Activated naive CD4-positive, alpha-beta T cell treated with anti-CD3 and anti-CD28 coated beads, Interleukin-2, amount 10 ng/mL, durations not matched to agents 7 days and 5 days (primary cell): ENCODE measurements at regions not wholly inside any gene's neighbourhood (a gene's known extent, or its start where the extent isn't known, plus 50 kb on each side); places are given as distances from the start of the nearest gene placed in this dataset.

Experiments used
- CTCF ChIA-PET: fragments of 350-600 bp; sonication (Branson Sonifier 250); formaldehyde crosslinking; loops from one replicate; lab custom pipeline; 2021; ENCODE audit warnings: antibody characterized with exemption; lab: Charles Lee
- DNase-seq: peaks from one replicate; pipeline ENCODE4 v3.0.0-alpha.2; 2020
- H3K27ac Mint-ChIP-seq: one replicate; pipeline ENCODE4 v1.8.0; 2021; ENCODE audit warnings: mild to moderate bottlenecking, moderate library complexity, mixed read lengths
- H3K27me3 Mint-ChIP-seq: one replicate; pipeline ENCODE4 v1.8.0; 2021; ENCODE audit warnings: mild to moderate bottlenecking, mixed read lengths
- H3K36me3 Mint-ChIP-seq: one replicate; pipeline ENCODE4 v1.8.0; 2021; ENCODE audit warnings: mixed read lengths
- H3K4me1 Mint-ChIP-seq: one replicate; pipeline ENCODE4 v1.8.0; 2021; ENCODE audit warnings: mixed read lengths
- H3K4me3 Mint-ChIP-seq: one replicate; pipeline ENCODE4 v1.8.0; 2021; ENCODE audit warnings: mild to moderate bottlenecking, moderate library complexity, mixed read lengths
- H3K9me3 Mint-ChIP-seq: one replicate; pipeline ENCODE4 v1.8.0; 2021; ENCODE audit warnings: mixed read lengths

GRCh38 chr6:11398451-11399326 is 138.9 kb upstream of the TMEM170B start:
- Mint-ChIP-seq H3K36me3 (peaks cover 3% of the 10 kb centered on the region), H3K4me3 (no peak overlapping the region), H3K9me3 (peaks cover 2% of the 10 kb centered on the region), H3K4me1 (no peaks in the 10 kb centered on the region), H3K27me3 (peaks cover 17% of the 10 kb centered on the region), H3K27ac (no peak overlapping the region)
- no peak for DNase-seq
- CTCF ChIA-PET: no interaction called here

DNA sequence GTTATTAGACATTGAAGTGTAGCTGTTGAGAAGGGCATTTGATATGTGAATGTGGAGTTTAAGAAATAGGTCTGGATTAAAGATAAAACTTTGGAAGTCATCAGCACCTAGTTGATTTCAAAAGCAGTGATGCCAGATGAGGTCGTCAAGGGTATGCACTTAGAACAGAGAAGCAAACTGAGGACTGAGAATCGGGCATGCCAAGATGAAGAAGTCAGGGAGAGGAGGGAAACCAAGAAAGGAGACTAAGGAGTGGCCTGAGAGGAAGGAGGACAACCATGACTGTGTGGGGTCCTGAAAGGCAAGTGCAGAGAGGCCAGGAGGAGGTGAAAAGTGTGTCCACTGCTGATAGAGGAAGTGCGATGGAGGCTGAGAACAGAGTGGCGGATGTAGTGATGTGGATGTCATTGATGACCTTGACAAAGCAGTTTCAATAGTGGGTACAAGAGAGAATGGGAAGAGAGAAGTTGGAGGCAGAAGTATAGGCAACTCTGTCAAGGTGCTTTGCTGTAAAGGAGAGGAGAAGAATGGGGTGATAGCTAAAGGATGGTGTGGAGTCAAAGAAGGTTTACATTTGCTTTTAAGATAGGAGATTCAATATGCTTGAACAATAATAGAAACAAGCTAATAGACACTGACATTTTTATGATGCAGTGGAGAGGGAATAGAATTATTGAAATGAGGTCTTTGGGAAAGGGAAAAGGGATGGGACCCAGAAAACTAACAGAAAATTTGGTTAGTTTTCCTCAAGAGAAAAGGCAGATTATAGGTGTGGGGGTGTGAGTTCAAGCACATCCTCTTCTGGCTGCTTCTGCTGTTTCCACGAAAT is 139.7 kb upstream of the TMEM170B start:
- no peak for DNase-seq
- H3K9me3 Mint-ChIP-seq: peaks cover 2% of the 10 kb centered on the region
- H3K4me1 Mint-ChIP-seq: peaks cover 4% of the 10 kb centered on the region
- peaks cover 22% of the 10 kb centered on the region for H3K27me3 Mint-ChIP-seq
- CTCF ChIA-PET: no interaction called here
- H3K4me3 Mint-ChIP-seq: no peak overlapping the region
- H3K27ac Mint-ChIP-seq: no peak overlapping the region
- H3K36me3 Mint-ChIP-seq: peaks cover 3% of the 10 kb centered on the region

GRCh38 chr6:11396860-11397259 is 140.7 kb upstream of the TMEM170B start:
- CTCF ChIA-PET: no interaction called here
- Mint-ChIP-seq H3K4me1 (peaks cover 5% of the 10 kb centered on the region), H3K27me3 (peaks cover 24% of the 10 kb centered on the region), H3K36me3 (peaks cover 3% of the 10 kb centered on the region), H3K4me3 (no peak overlapping the region), H3K27ac (no peak overlapping the region), H3K9me3 (peaks cover 5% of the 10 kb centered on the region)
- DNase-seq: no peak

GRCh38 chr6:11393713-11394627 is 143.6 kb upstream of the TMEM170B start:
- Mint-ChIP-seq H3K36me3 (peaks cover 3% of the 10 kb centered on the region), H3K9me3 (peaks cover 5% of the 10 kb centered on the region), H3K4me1 (peaks cover 5% of the 10 kb centered on the region), H3K27me3 (peaks cover 24% of the 10 kb centered on the region), H3K27ac (no peak overlapping the region), H3K4me3 (no peak overlapping the region)
- CTCF ChIA-PET: interaction anchor here (1.2 kb wide), 1 partner anchor 13 kb away, joined by 3 read pairs; no protein-coding TSS in a partner anchor
- DNase-seq: no peak

GRCh38 chr6:11392778-11393507 is 144.6 kb upstream of the TMEM170B start:
- DNase-seq: no peak
- peaks cover 24% of the 10 kb centered on the region for H3K27me3 Mint-ChIP-seq
- CTCF ChIA-PET: no interaction called here
- peaks cover 5% of the 10 kb centered on the region for H3K4me1 Mint-ChIP-seq
- peaks cover 5% of the 10 kb centered on the region for H3K9me3 Mint-ChIP-seq
- H3K27ac Mint-ChIP-seq: peak overlapping the region; percentile 35
- H3K36me3 Mint-ChIP-seq: peaks cover 3% of the 10 kb centered on the region
- no peak overlapping the region for H3K4me3 Mint-ChIP-seq

- H3K4me1 Mint-ChIP-seq: peaks cover 5% of the 10 kb centered on the region
- H3K36me3 Mint-ChIP-seq: peaks cover 3% of the 10 kb centered on the region
- H3K9me3 Mint-ChIP-seq: peaks cover 5% of the 10 kb centered on the region
- H3K27me3 Mint-ChIP-seq: peaks cover 19% of the 10 kb centered on the region
- CTCF ChIA-PET: interaction anchor here (1.3 kb wide), 1 partner anchor 9 kb away, joined by 3 read pairs; no protein-coding TSS in a partner anchor
- no peak overlapping the region for H3K27ac Mint-ChIP-seq
- DNase-seq: no peak
- H3K4me3 Mint-ChIP-seq: no peak overlapping the region
These were observed 145.4 kb upstream of the TMEM170B start for GRCh38 chr6:11391934-11392777.

- CTCF ChIA-PET: interaction anchor here (0.9 kb wide), 1 partner anchor 11 kb away, joined by 3 read pairs; no protein-coding TSS in a partner anchor
- Mint-ChIP-seq H3K36me3 (peaks cover 4% of the 10 kb centered on the region), H3K9me3 (peaks cover 4% of the 10 kb centered on the region), H3K4me1 (peaks cover 23% of the 10 kb centered on the region), H3K4me3 (no peak overlapping the region), H3K27ac (no peak overlapping the region), H3K27me3 (peaks cover 12% of the 10 kb centered on the region)
- DNase-seq: no peak
These were observed 147.6 kb upstream of the TMEM170B start for GRCh38 chr6:11389977-11390376.

DNA sequence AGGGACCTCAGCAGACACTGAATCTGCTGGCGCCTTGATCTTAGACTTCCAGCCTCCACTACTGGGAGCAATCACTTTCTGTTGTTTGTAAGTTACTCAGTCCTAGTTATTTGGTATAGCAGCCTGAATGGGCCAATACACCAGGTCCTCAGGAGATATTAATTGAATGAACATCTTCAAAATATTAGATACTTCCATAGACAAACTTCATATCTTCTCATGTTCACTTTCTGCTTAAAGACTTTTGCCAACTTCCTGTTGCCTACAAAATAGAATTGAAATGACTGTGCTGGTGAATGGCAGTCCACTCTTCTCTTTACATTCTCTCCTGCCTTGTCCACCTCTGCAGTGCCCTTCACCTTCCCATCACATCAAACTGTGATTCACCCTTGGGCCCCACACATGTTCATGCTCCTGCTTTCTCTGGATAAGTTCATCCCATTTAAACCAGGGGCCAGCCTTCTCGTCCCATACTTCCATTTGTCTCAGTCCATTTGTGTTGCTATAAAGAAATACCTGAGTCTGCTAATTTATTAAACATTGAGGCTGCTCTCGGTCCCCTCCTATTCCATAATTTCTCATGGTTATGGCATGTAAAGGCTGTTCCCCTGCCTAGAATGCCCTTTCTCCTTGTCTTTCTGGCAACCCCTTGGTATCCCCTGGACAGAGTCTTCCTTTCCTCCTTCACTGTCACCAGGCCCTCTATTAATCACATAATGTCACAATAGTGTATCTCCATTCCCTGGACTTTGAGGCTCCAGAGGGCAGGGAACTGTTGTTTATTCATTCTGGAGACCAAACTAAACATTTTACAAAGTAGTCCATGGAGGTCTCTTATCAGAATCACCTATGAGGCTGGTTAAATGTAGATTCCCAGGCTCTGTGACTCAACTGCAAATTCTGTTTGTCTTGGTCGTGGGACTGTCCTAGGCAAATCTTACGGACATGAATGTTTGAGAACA is 148.3 kb upstream of the TMEM170B start:
- Mint-ChIP-seq H3K9me3 (peaks cover 4% of the 10 kb centered on the region), H3K4me3 (no peak overlapping the region), H3K36me3 (peaks cover 4% of the 10 kb centered on the region), H3K27me3 (peaks cover 12% of the 10 kb centered on the region), H3K27ac (no peak overlapping the region), H3K4me1 (peaks cover 23% of the 10 kb centered on the region)
- DNase-seq: no peak
- CTCF ChIA-PET: no interaction called here

GRCh38 chr6:11387707-11388430 is 149.7 kb upstream of the TMEM170B start:
- Mint-ChIP-seq H3K4me3 (no peak overlapping the region), H3K9me3 (peaks cover 4% of the 10 kb centered on the region), H3K36me3 (peaks cover 6% of the 10 kb centered on the region), H3K27ac (no peak overlapping the region), H3K4me1 (peaks cover 29% of the 10 kb centered on the region), H3K27me3 (peaks cover 11% of the 10 kb centered on the region)
- CTCF ChIA-PET: no interaction called here
- no peak for DNase-seq

- Mint-ChIP-seq H3K36me3 (peaks cover 6% of the 10 kb centered on the region), H3K27me3 (peaks cover 8% of the 10 kb centered on the region), H3K4me1 (peaks cover 37% of the 10 kb centered on the region), H3K4me3 (no peak overlapping the region), H3K27ac (peak overlapping the region; percentile 25), H3K9me3 (no peaks in the 10 kb centered on the region)
- no peak for DNase-seq
- CTCF ChIA-PET: interaction anchor here (1.5 kb wide), 1 partner anchor 215 kb away, joined by 5 read pairs; no protein-coding TSS in a partner anchor
These were observed 150.8 kb upstream of the TMEM170B start for GRCh38 chr6:11386726-11387125.

DNA sequence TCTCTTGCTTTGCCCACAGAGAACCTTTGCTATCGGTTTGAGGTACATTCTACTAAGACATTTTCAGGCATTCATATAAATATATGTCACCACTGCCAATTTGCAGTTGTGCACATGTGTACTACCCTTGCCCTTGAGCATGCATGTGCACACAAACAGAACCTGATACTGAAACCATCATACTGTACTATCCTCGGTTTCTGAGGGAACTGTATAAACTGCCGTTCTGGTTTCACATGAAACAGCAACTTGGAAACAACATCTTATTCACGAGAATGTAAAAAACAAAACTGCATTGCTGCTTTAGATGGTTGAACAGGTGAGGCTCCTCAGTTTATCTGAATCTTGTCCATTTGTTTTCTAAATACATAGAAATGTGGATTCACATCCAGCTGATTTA is 151.2 kb upstream of the TMEM170B start:
- CTCF ChIA-PET: interaction anchor here (1.5 kb wide), 1 partner anchor 214 kb away, joined by 5 read pairs; no protein-coding TSS in a partner anchor
- H3K27ac Mint-ChIP-seq: peak overlapping the region; percentile 25
- H3K9me3 Mint-ChIP-seq: no peaks in the 10 kb centered on the region
- no peak for DNase-seq
- H3K4me1 Mint-ChIP-seq: peaks cover 41% of the 10 kb centered on the region
- peaks cover 8% of the 10 kb centered on the region for H3K27me3 Mint-ChIP-seq
- peaks cover 10% of the 10 kb centered on the region for H3K36me3 Mint-ChIP-seq
- no peak overlapping the region for H3K4me3 Mint-ChIP-seq
